H9 (cell line): ENCODE measurements at regions not wholly inside any gene's neighbourhood (a gene's known extent, or its start where the extent isn't known, plus 50 kb on each side); places are given as distances from the start of the nearest gene placed in this dataset.

Experiments used
- DNase-seq: peaks from one replicate; pipeline ENCODE4 v3.0.0-alpha.2; 2017
- H2AFZ ChIP-seq: one replicate; pipeline ENCODE4 v1.6.1; 2013; ENCODE audit warnings: mild to moderate bottlenecking, low read length, control low read depth, moderate library complexity
- H2AK5ac ChIP-seq: 2 replicates; pipeline ENCODE4 v1.6.1; 2013; ENCODE audit warnings: low read length, control low read depth, mixed read lengths; ENCODE audit not compliant: insufficient read length
- H2BK120ac ChIP-seq: one replicate; pipeline ENCODE4 v1.6.1; 2013; ENCODE audit warnings: low read depth, mild to moderate bottlenecking, low read length, control low read depth, inconsistent platforms; ENCODE audit not compliant: poor library complexity, severe bottlenecking
- H2BK12ac ChIP-seq: 2 replicates; pipeline ENCODE4 v1.6.1; 2013; ENCODE audit warnings: low read length, control low read depth, mixed read lengths, low read depth; ENCODE audit not compliant: insufficient read length
- H2BK15ac ChIP-seq: 2 replicates; pipeline ENCODE4 v1.6.1; 2013; ENCODE audit warnings: low read depth, low read length, control low read depth
- H2BK20ac ChIP-seq: one replicate; pipeline ENCODE4 v1.6.1; 2013; ENCODE audit warnings: low read depth, mild to moderate bottlenecking, low read length, control low read depth, inconsistent platforms; ENCODE audit not compliant: poor library complexity, severe bottlenecking
- H2BK5ac ChIP-seq: 2 replicates; pipeline ENCODE4 v1.6.1; 2013; ENCODE audit warnings: low read length, control low read depth, mixed read lengths; ENCODE audit not compliant: insufficient read length
- H3K14ac ChIP-seq: 2 replicates; pipeline ENCODE4 v1.6.1; 2013; ENCODE audit warnings: low read length, control low read depth; ENCODE audit not compliant: insufficient read depth
- H3K18ac ChIP-seq: 2 replicates; pipeline ENCODE4 v1.6.1; 2013; ENCODE audit warnings: low read depth, mild to moderate bottlenecking, mixed read lengths, low read length, control low read depth; ENCODE audit not compliant: insufficient read length
- H3K23ac ChIP-seq: 2 replicates; pipeline ENCODE4 v1.6.1; 2013; ENCODE audit warnings: low read length, control low read depth, mixed read lengths, low read depth; ENCODE audit not compliant: insufficient read length
- H3K23me2 ChIP-seq: 2 replicates; pipeline ENCODE4 v1.6.1; 2013; ENCODE audit warnings: low read depth, mild to moderate bottlenecking, mixed read lengths, low read length, control low read depth; ENCODE audit not compliant: insufficient read length, poor library complexity, severe bottlenecking
- H3K27ac ChIP-seq: 2 replicates; pipeline ENCODE4 v1.5.1; 2013; ENCODE audit warnings: low read length, control low read depth, mixed read lengths, low read depth; ENCODE audit not compliant: insufficient read length
- H3K27me3 ChIP-seq: 2 replicates; pipeline ENCODE4 v1.6.1; 2013; ENCODE audit warnings: low read length, control low read depth, inconsistent platforms; ENCODE audit not compliant: insufficient read depth
- H3K4ac ChIP-seq: 2 replicates; pipeline ENCODE4 v1.6.1; 2013; ENCODE audit warnings: low read depth, mild to moderate bottlenecking, control low read depth, inconsistent platforms, low read length, moderate library complexity
- H3K4me1 ChIP-seq: 2 replicates; pipeline ENCODE4 v1.6.1; 2013; ENCODE audit warnings: low read length, control low read depth, inconsistent platforms; ENCODE audit not compliant: insufficient read depth
- H3K4me2 ChIP-seq: 2 replicates; pipeline ENCODE4 v1.6.1; 2013; ENCODE audit warnings: low read length, control low read depth, mixed read lengths; ENCODE audit not compliant: insufficient read length, insufficient read depth
- H3K56ac ChIP-seq: 2 replicates; pipeline ENCODE4 v1.6.1; 2013; ENCODE audit warnings: low read depth, mild to moderate bottlenecking, mixed read lengths, low read length, control low read depth; ENCODE audit not compliant: insufficient read length
- H3K79me1 ChIP-seq: 2 replicates; pipeline ENCODE4 v1.6.1; 2013; ENCODE audit warnings: low read depth, mild to moderate bottlenecking, moderate library complexity, low read length, control low read depth, inconsistent platforms; ENCODE audit not compliant: insufficient read depth, poor library complexity, severe bottlenecking
- H3K79me2 ChIP-seq: 2 replicates; pipeline ENCODE4 v1.6.1; 2013; ENCODE audit warnings: low read length, control low read depth, inconsistent platforms; ENCODE audit not compliant: insufficient read depth
- H3K9ac ChIP-seq: 2 replicates; pipeline ENCODE4 v1.6.1; 2013; ENCODE audit warnings: low read length, control low read depth, mixed read lengths; ENCODE audit not compliant: insufficient read length; ENCODE audit errors: extremely low read depth
- H3K9me3 ChIP-seq: one replicate; pipeline ENCODE4 v1.6.1; 2013; ENCODE audit warnings: low read depth, low read length, inconsistent platforms; ENCODE audit not compliant: control insufficient read depth
- H3T11ph ChIP-seq: one replicate; pipeline ENCODE4 v1.6.1; 2013; ENCODE audit warnings: mild to moderate bottlenecking, low read length, control low read depth, inconsistent platforms
- H4K20me1 ChIP-seq: one replicate; pipeline ENCODE4 v1.6.1; 2013; ENCODE audit not compliant: control insufficient read depth, insufficient read length, insufficient read depth
- H4K5ac ChIP-seq: 2 replicates; pipeline ENCODE4 v1.6.1; 2013; ENCODE audit warnings: low read depth, mild to moderate bottlenecking, mixed read lengths, low read length, control low read depth; ENCODE audit not compliant: insufficient read length
- H4K8ac ChIP-seq: replicated peaks from 2 replicates; pipeline ENCODE4 v1.6.1; 2013; ENCODE audit warnings: low read length, control low read depth, mixed read lengths, low read depth; ENCODE audit not compliant: insufficient read length
- H4K91ac ChIP-seq: 2 replicates; pipeline ENCODE4 v1.6.1; 2013; ENCODE audit warnings: low read depth, mild to moderate bottlenecking, moderate library complexity, mixed read lengths, low read length, control low read depth; ENCODE audit not compliant: insufficient read length
- H3K27ac Mint-ChIP-seq, 3 experiments: 2 replicates in 2 of 3; 3 replicates in 1 of 3; pipeline ENCODE4 v1.8.0; 2020 to 2021; ENCODE audit warnings: mixed read lengths in 3 of 3, mild to moderate bottlenecking in 1 of 3, moderate library complexity in 1 of 3
- H3K27me3 Mint-ChIP-seq: 2 replicates; pipeline ENCODE4 v1.8.0; 2021; ENCODE audit warnings: low read depth, mild to moderate bottlenecking, moderate library complexity, mixed read lengths
- H3K36me3 Mint-ChIP-seq, 3 experiments: 2 replicates in 2 of 3; 3 replicates in 1 of 3; pipeline ENCODE4 v1.8.0; 2020 to 2021; ENCODE audit warnings: low read depth in 3 of 3, mixed read lengths in 3 of 3; ENCODE audit not compliant: insufficient read depth in 1 of 3
- H3K4me1 Mint-ChIP-seq, 2 experiments: 2 replicates each; pipeline ENCODE4 v1.8.0; 2020; ENCODE audit warnings: mixed read lengths in 2 of 2
- H3K4me3 Mint-ChIP-seq, 2 experiments: 2 replicates in 1 of 2; 3 replicates in 1 of 2; pipeline ENCODE4 v1.8.0; 2020 to 2021; ENCODE audit warnings: mild to moderate bottlenecking in 2 of 2, mixed read lengths in 2 of 2, moderate library complexity in 1 of 2
- H3K9me3 Mint-ChIP-seq, 2 experiments: 2 replicates in 1 of 2; 3 replicates in 1 of 2; pipeline ENCODE4 v1.8.0; 2020; ENCODE audit warnings: mild to moderate bottlenecking in 2 of 2, mixed read lengths in 2 of 2, moderate library complexity in 1 of 2
- CTCF ChIP-seq: fragments of 200-600 bp; sonication (generic); conservative IDR thresholded peaks from 3 replicates; pipeline ENCODE4 v1.8.0; 2021; ENCODE audit warnings: antibody characterized with exemption, mild to moderate bottlenecking
- WGBS: extraction: QIAGEN DNeasy Blood & Tissue Kit; methylation state at CpG from one replicate; pipeline ENCODE4 v1.1.7; 2013; ENCODE audit warnings: missing lambda C conversion rate, low lambda C conversion rate, mixed read lengths; ENCODE audit not compliant: insufficient read length; ENCODE audit errors: extremely low coverage; 5-methylcytosine and 5-hydroxymethylcytosine counted together

DNA sequence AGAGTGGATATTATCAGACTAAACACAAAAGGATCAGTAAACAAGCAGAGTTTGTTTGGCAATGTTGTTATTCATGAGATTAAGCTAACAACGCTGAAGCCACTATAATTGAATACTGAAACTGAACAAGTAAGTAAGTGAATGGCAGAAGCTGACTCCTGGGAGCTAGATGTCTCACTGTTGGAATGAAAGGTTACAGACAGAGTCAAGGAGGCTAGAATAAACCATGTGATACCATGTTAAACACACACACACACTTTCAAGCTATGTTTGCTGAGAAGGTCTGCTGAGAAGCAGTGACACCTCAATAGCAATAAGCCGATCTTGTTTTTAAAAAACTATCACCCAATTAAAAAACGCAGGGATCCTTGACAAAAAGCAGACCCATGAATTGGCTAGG, 1609.4 kb upstream of the MIR17HG start:
- Histone ChIP-seq H3K9me3 (no peaks in the 10 kb centered on the region), H3K4ac (no peak overlapping the region), H2BK15ac (no peak overlapping the region), H3K56ac (no peak overlapping the region), H2AFZ (no peak overlapping the region), H3T11ph (no peak overlapping the region), H2BK12ac (no peak overlapping the region), H3K4me1 (no peaks in the 10 kb centered on the region), H3K79me2 (no peaks in the 10 kb centered on the region), H3K23ac (no peak overlapping the region), H3K79me1 (no peaks in the 10 kb centered on the region), H3K18ac (no peak overlapping the region), H2BK5ac (no peak overlapping the region), H3K14ac (no peak overlapping the region), H4K5ac (no peak overlapping the region), H2BK20ac (no peak overlapping the region), H3K23me2 (no peaks in the 10 kb centered on the region), H3K4me2 (no peak overlapping the region), H3K9ac (no peak overlapping the region), H2AK5ac (no peak overlapping the region), H3K27me3 (no peaks in the 10 kb centered on the region), H2BK120ac (no peak overlapping the region), H3K27ac (no peak overlapping the region), H4K8ac (no peak overlapping the region), H4K91ac (no peak overlapping the region), H4K20me1 (no peaks in the 10 kb centered on the region)
- Mint-ChIP-seq H3K4me1 (no peaks in the 10 kb centered on the region), H3K27me3 (no peaks in the 10 kb centered on the region), H3K27ac (no peak overlapping the region), H3K4me3 (no peak overlapping the region), H3K36me3 (no peaks in the 10 kb centered on the region), H3K9me3 (no peaks in the 10 kb centered on the region)
- TF ChIP-seq CTCF: no peak
- DNase-seq: no peak
- no CpG with 5 or more reads among the region's 3 CpGs for WGBS
